ENCODE measurements at regions not wholly inside any gene's neighbourhood (a gene's known extent, or its start where the extent isn't known, plus 50 kb on each side); places are given as distances from the start of the nearest gene placed in this dataset.

GRCh38 chr2:57760381-57760801, 286.2 kb upstream of the VRK2 start:
- Histone ChIP-seq H3K36me3 (no peaks in the 10 kb centered on the region), H3K4me1 (peaks cover 24% of the 10 kb centered on the region), H3K27ac (peak overlapping the region; percentile 73), H3K9ac (no peak overlapping the region), H3K9me3 (ENCODE audit: low read depth) (no peaks in the 10 kb centered on the region), H3K79me2 (ENCODE audit: low read depth) (no peaks in the 10 kb centered on the region), H3K4me2 (peak overlapping the region; percentile 63), H3K4me3 (peak overlapping the region; percentile 12), H4K20me1 (ENCODE audit: low read depth) (no peaks in the 10 kb centered on the region), H3F3A (ENCODE audit: low read depth) (peaks cover 9% of the 10 kb centered on the region), H3K27me3 (no peaks in the 10 kb centered on the region), H2AFZ (replicated peaks) (no peak overlapping the region)
- DNase-seq (ENCODE audit: low spot score): peak; percentile 13
- Mint-ChIP-seq H3K4me3 (peak overlapping the region; percentile 27), H3K4me1 (peaks cover 44% of the 10 kb centered on the region), H3K27me3 (ENCODE audit: insufficient read depth, low read depth) (peaks cover under 1% of the 10 kb centered on the region), H3K9me3 (no peaks in the 10 kb centered on the region), H3K27ac (peak overlapping the region; percentile 98), H3K36me3 (no peaks in the 10 kb centered on the region)
- TF ChIP-seq EZH2phosphoT487 (IDR thresholded peaks at IDR 0.05) (no peak), EZH2 (IDR thresholded peaks at IDR 0.05) (no peak), CTCF (IDR thresholded peaks at IDR 0.05) (no peak)

DNA sequence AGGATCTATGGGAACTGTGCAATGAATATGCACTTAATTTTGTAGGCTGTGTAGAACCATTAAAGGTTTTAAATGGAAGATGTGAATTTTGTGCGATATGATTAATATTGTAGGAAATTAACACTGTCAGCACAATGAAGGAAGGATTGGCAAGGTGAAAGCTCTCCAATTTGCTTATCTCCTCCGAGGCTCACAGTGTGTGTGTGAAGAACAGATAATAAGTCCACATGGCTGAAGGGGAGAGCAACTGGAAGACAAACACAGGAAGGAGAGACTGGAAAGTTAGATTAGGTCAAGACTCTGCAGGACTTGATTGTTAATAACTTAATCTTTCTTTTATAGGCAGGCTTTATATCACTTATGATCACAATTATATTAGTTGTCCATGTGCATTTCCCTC, 269.7 kb upstream of the VRK2 start:
- no peak overlapping the region for H3K27ac Mint-ChIP-seq
- Histone ChIP-seq H3K79me2 (ENCODE audit: low read depth) (no peaks in the 10 kb centered on the region), H3F3A (ENCODE audit: low read depth) (no peaks in the 10 kb centered on the region), H3K27ac (no peak overlapping the region), H4K20me1 (ENCODE audit: low read depth) (no peaks in the 10 kb centered on the region), H3K4me1 (no peaks in the 10 kb centered on the region), H3K4me3 (no peak overlapping the region), H2AFZ (replicated peaks) (peak overlapping the region; percentile 45), H3K9ac (no peak overlapping the region), H3K27me3 (no peaks in the 10 kb centered on the region), H3K36me3 (no peaks in the 10 kb centered on the region), H3K4me2 (no peak overlapping the region), H3K9me3 (ENCODE audit: low read depth) (no peaks in the 10 kb centered on the region)
- DNase-seq (ENCODE audit: low spot score): no peak
- peaks cover 2% of the 10 kb centered on the region for H3K27me3 Mint-ChIP-seq (ENCODE audit: insufficient read depth, low read depth)
- H3K4me3 Mint-ChIP-seq: no peak overlapping the region
- peaks cover 3% of the 10 kb centered on the region for H3K9me3 Mint-ChIP-seq
- H3K4me1 Mint-ChIP-seq: no peaks in the 10 kb centered on the region
- TF ChIP-seq EZH2 (IDR thresholded peaks at IDR 0.05) (no peak), EZH2phosphoT487 (IDR thresholded peaks at IDR 0.05) (no peak)
- no peaks in the 10 kb centered on the region for H3K36me3 Mint-ChIP-seq

GRCh38 chr2:57782587-57782986, 264.0 kb upstream of the VRK2 start:
- Mint-ChIP-seq H3K4me3 (no peak overlapping the region), H3K27me3 (ENCODE audit: insufficient read depth, low read depth) (no peaks in the 10 kb centered on the region), H3K9me3 (peaks cover 5% of the 10 kb centered on the region), H3K4me1 (no peaks in the 10 kb centered on the region), H3K27ac (no peak overlapping the region), H3K36me3 (no peaks in the 10 kb centered on the region)
- no peak for DNase-seq (ENCODE audit: low spot score)
- TF ChIP-seq EZH2phosphoT487 (IDR thresholded peaks at IDR 0.05) (no peak), EZH2 (IDR thresholded peaks at IDR 0.05) (no peak), CTCF (IDR thresholded peaks at IDR 0.05) (no peak)
- Histone ChIP-seq H3K9me3 (ENCODE audit: low read depth) (no peaks in the 10 kb centered on the region), H3K27me3 (no peaks in the 10 kb centered on the region), H3K9ac (no peak overlapping the region), H3K27ac (no peak overlapping the region), H3K4me3 (no peak overlapping the region), H3K4me2 (no peak overlapping the region), H3K36me3 (no peaks in the 10 kb centered on the region), H3K79me2 (ENCODE audit: low read depth) (no peaks in the 10 kb centered on the region), H2AFZ (replicated peaks) (no peak overlapping the region), H3K4me1 (no peaks in the 10 kb centered on the region), H4K20me1 (ENCODE audit: low read depth) (no peaks in the 10 kb centered on the region), H3F3A (ENCODE audit: low read depth) (no peaks in the 10 kb centered on the region)

DNA sequence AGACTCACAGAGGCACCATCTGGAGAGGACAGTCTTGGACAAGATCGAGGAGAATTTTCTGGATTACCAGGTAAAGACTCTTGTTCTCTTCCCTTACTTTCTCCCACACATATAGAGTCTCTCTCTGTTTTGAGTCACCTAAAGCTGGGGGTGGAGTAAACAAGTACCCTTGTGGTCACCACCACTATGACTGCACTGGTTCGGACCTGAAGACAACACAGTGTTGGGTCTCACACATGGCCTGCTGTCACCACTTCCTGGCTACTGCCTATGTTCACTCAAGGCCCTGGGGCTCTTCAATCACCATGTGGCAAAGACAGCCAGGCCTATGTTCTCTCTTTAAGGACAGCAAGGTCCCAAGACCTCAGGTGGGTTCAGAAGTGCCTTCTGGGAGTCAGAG, 253.3 kb upstream of the VRK2 start:
- H3K36me3 Mint-ChIP-seq: peaks cover 4% of the 10 kb centered on the region
- H3K9ac ChIP-seq: no peak overlapping the region
- H3K9me3 Mint-ChIP-seq: peaks cover 26% of the 10 kb centered on the region
- no peak overlapping the region for H3K4me3 ChIP-seq
- peaks cover 9% of the 10 kb centered on the region for H3K9me3 ChIP-seq (ENCODE audit: low read depth)
- H3K27me3 ChIP-seq: no peaks in the 10 kb centered on the region
- no peak overlapping the region for H3K4me3 Mint-ChIP-seq
- H3K27me3 Mint-ChIP-seq (ENCODE audit: insufficient read depth, low read depth): no peaks in the 10 kb centered on the region
- H3K27ac ChIP-seq: no peak overlapping the region
- peaks cover 24% of the 10 kb centered on the region for H3F3A ChIP-seq (ENCODE audit: low read depth)
- H3K36me3 ChIP-seq: peaks cover 8% of the 10 kb centered on the region
- no peaks in the 10 kb centered on the region for H4K20me1 ChIP-seq (ENCODE audit: low read depth)
- no peak for TF ChIP-seq EZH2phosphoT487 (IDR thresholded peaks at IDR 0.05)
- TF ChIP-seq EZH2 (IDR thresholded peaks at IDR 0.05): no peak
- no peak for TF ChIP-seq CTCF (IDR thresholded peaks at IDR 0.05)
- no peak overlapping the region for H3K27ac Mint-ChIP-seq
- H3K4me1 ChIP-seq: peaks cover 28% of the 10 kb centered on the region
- peaks cover 18% of the 10 kb centered on the region for H3K4me1 Mint-ChIP-seq
- H3K4me2 ChIP-seq: no peak overlapping the region
- no peaks in the 10 kb centered on the region for H3K79me2 ChIP-seq (ENCODE audit: low read depth)
- no peak for DNase-seq (ENCODE audit: low spot score)
- no peak overlapping the region for H2AFZ ChIP-seq (replicated peaks)
